Testis (tissue), 2 donors: ENCODE measurements at regions not wholly inside any gene's neighbourhood (a gene's known extent, or its start where the extent isn't known, plus 50 kb on each side); places are given as distances from the start of the nearest gene placed in this dataset.

Experiments
- DNase-seq: peaks from one replicate; pipeline ENCODE4 v3.0.0-alpha.2; 2019
- H3K27ac ChIP-seq, 2 donors: fragments of 200-600 bp; sonication (generic); one replicate each; pipeline ENCODE4 v1.5.1; 2019
- H3K27me3 ChIP-seq: fragments of 200-600 bp; sonication (generic); one replicate; pipeline ENCODE4 v1.5.1; 2019
- H3K36me3 ChIP-seq: fragments of 200-600 bp; sonication (generic); one replicate; pipeline ENCODE4 v1.5.1; 2017; ENCODE audit warnings: low read depth; ENCODE audit errors: missing control alignments
- H3K4me1 ChIP-seq: fragments of 200-600 bp; sonication (generic); one replicate; pipeline ENCODE4 v1.5.1; 2019
- H3K4me3 ChIP-seq, 2 donors: fragments of 200-600 bp; sonication (generic); one replicate each; pipeline ENCODE4 v1.5.1; 2017 to 2019
- H3K9me3 ChIP-seq: fragments of 200-600 bp; sonication (generic); one replicate; pipeline ENCODE4 v1.5.1; 2017
- POLR2A ChIP-seq: fragments of 450-650 bp; IDR thresholded peaks from one replicate; pipeline ENCODE4 v1.6.1; 2017; ENCODE audit warnings: antibody characterized with exemption, mild to moderate bottlenecking, moderate library complexity
- WGBS, 2 donors: methylation state at CpG; one replicate each; pipeline ENCODE4 v1.1.5; 2018; 5-methylcytosine and 5-hydroxymethylcytosine counted together
- intact Hi-C: fragments of 100-400 bp; cut with DNase I; formaldehyde crosslinking; loops from one replicate; pipeline ENCODE4 v1.15.1; 2023; ENCODE audit warnings: low total_unique reads
- TF ChIP-seq, protein P1 (sequence below), 3 experiments: fragments of 450-650 bp in 2 of 3; fragments of 200-600 bp in 1 of 3; sonication (generic) in 1 of 3; IDR thresholded peaks; one replicate each; pipeline ENCODE4 v1.5.1; 2016 to 2019; ENCODE audit warnings: antibody characterized with exemption in 3 of 3, mild to moderate bottlenecking in 2 of 3, moderate library complexity in 1 of 3

DNA sequence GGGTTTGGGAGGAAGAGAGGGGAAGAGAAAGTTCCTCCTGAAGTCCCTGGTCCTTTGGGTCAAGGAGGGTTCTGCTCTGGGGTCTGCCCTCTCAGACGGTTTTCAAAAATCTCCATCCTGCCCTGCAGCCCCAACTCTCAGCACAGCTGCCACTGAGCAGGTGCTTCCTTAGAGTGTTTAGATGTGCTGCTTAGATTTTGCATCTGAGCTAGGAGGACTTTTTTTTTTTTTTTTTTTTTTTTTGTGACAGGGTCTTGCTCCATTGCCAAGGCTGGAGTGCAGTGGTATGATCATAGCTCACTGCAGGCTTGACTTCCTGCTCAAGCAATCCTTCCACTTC lies 324.9 kb upstream of the POU3F1 start:
- intact Hi-C loops = no loop called here
- H3K4me1 ChIP-seq = no peaks in the 10 kb centered on the region
- no peaks in the 10 kb centered on the region for H3K9me3 ChIP-seq
- no peak for DNase-seq
- WGBS, 2 donors = 50 to 65% methylated on average over 1 of the region's 1 CpG
- TF ChIP-seq POLR2A = no peak
- TF ChIP-seq, protein P1, sequence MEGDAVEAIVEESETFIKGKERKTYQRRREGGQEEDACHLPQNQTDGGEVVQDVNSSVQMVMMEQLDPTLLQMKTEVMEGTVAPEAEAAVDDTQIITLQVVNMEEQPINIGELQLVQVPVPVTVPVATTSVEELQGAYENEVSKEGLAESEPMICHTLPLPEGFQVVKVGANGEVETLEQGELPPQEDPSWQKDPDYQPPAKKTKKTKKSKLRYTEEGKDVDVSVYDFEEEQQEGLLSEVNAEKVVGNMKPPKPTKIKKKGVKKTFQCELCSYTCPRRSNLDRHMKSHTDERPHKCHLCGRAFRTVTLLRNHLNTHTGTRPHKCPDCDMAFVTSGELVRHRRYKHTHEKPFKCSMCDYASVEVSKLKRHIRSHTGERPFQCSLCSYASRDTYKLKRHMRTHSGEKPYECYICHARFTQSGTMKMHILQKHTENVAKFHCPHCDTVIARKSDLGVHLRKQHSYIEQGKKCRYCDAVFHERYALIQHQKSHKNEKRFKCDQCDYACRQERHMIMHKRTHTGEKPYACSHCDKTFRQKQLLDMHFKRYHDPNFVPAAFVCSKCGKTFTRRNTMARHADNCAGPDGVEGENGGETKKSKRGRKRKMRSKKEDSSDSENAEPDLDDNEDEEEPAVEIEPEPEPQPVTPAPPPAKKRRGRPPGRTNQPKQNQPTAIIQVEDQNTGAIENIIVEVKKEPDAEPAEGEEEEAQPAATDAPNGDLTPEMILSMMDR (IDR thresholded peaks at IDR 0.05) = no peak
- H3K36me3 ChIP-seq = no peaks in the 10 kb centered on the region
- no peak overlapping the region for H3K27ac ChIP-seq
- H3K4me3 ChIP-seq = no peak overlapping the region
- H3K27me3 ChIP-seq = no peaks in the 10 kb centered on the region

DNA sequence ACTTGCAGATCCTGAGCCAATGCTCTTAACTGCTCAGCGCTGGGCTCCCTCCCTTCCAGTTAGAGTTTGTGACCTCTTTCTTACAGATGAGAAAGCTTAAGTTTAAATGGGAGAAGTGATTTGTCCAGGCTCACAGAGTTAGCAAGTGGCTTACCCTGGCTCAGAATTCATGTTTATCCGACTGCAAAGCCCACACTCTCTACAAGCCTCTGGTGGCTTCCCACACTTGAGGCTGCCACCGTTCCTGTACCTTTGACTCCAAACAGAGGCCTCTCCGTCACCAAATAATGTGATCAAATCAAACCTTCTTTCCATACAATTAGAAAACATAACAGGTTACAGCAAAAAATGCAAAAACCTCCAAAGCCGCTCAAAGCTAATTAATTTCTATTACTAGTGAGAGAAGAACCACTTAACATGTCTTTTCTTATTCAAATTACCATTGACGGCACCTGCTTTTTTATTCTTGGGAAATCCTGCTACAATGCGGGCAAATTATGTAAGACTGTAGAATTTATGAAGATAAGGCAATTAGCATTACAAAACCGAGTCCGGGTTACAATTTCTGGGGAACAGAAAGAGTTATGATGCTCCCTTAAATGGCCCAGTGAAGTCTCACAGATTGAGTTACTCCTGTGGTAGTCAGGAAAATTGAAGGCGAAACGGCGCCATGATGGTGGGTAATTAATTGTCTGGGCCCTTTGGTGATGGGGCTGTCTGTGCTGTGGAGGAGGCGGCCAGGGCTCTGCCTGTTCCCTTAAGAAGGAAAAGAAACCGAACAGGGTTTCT lies 324.3 kb upstream of the POU3F1 start:
- H3K9me3 ChIP-seq = no peaks in the 10 kb centered on the region
- intact Hi-C loops = no loop called here
- H3K27me3 ChIP-seq = no peaks in the 10 kb centered on the region
- no peak for TF ChIP-seq POLR2A
- TF ChIP-seq, protein P1 (IDR thresholded peaks at IDR 0.05) = no peak
- no peak overlapping the region for H3K4me3 ChIP-seq
- 50 to 51% methylated on average over 14 of the region's 14 CpGs for WGBS, 2 donors
- H3K4me1 ChIP-seq = no peaks in the 10 kb centered on the region
- no peak for DNase-seq
- no peak overlapping the region for H3K27ac ChIP-seq
- H3K36me3 ChIP-seq = no peaks in the 10 kb centered on the region

DNA sequence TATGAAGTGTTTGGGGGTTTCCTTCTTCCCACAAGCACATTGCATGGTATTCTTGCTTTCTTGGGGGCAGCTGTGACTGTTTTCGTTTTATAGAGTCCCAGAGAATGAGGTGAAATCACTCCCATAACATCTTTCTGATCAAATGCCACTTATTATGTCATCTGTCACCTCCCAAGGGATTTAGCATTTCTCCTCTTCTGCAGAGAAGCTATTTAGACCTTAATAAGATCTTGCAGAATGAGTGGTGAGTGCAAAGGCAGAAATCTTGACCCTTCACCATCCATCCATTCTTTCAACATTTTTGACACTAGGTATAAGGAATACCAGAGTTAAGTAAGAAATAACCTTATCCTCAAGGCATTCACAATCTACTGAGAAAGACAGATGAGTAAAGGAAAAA lies 318.6 kb upstream of the POU3F1 start:
- no peaks in the 10 kb centered on the region for H3K27me3 ChIP-seq
- no peaks in the 10 kb centered on the region for H3K36me3 ChIP-seq
- TF ChIP-seq POLR2A = no peak
- TF ChIP-seq, protein P1 (IDR thresholded peaks at IDR 0.05) = no peak
- H3K27ac ChIP-seq = no peak overlapping the region
- intact Hi-C loops = no loop called here
- no peak for DNase-seq
- WGBS, 2 donors = 55 to 88% methylated on average over 1 of the region's 1 CpG
- H3K4me1 ChIP-seq = no peaks in the 10 kb centered on the region
- no peak overlapping the region for H3K4me3 ChIP-seq
- no peaks in the 10 kb centered on the region for H3K9me3 ChIP-seq

DNA sequence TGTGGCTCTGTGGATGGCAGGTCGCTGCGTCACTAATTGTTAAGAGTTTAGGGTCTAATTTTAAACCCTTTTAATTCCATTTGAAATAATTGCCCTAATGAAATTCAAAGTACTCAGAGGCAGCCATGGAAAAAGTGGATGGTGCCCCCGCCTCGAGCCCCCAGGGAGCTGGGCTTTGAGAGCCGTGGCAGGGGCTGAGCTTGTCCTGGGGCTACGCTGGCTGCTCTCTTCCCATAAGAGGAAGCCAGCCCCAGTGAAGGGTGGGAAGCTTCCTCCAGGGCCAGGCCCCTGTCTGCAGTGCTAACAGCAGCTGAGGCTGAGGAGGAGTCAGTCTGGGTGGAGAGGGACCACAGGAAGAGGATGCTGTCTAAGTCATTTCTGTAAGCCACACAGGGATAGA lies 315.0 kb upstream of the POU3F1 start:
- Histone ChIP-seq H3K27ac (no peak overlapping the region), H3K36me3 (no peaks in the 10 kb centered on the region), H3K4me1 (no peaks in the 10 kb centered on the region), H3K4me3 (no peak overlapping the region), H3K9me3 (no peaks in the 10 kb centered on the region), H3K27me3 (no peaks in the 10 kb centered on the region)
- intact Hi-C loops = no loop called here
- 82 to 97% methylated on average over 6 of the region's 6 CpGs for WGBS, 2 donors
- TF ChIP-seq POLR2A = no peak
- TF ChIP-seq, protein P1 (IDR thresholded peaks at IDR 0.05) = no peak
- no peak for DNase-seq

DNA sequence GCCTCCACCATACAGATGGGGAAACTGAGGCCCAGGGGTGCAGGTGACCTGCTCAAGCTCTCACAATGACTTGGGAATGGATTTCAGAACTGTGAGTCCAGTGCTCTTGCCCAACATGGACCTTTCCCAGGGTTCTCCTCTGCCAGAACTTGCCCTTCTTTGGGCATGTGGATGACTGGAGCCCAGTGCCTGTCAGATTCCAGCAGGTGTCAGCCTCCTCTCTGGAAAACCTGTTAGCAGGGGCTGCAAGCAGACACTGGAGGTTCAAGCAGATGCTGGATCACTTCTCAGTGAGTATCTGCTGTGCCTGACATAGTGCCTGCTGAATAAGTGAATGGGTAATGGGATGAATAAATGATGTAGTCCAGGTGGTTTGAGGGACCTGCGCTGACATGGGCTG lies 314.2 kb upstream of the POU3F1 start:
- no peaks in the 10 kb centered on the region for H3K9me3 ChIP-seq
- WGBS, 2 donors = 85 to 86% methylated on average over 1 of the region's 1 CpG
- intact Hi-C loops = no loop called here
- H3K36me3 ChIP-seq = no peaks in the 10 kb centered on the region
- H3K4me1 ChIP-seq = no peaks in the 10 kb centered on the region
- no peak overlapping the region for H3K27ac ChIP-seq
- no peaks in the 10 kb centered on the region for H3K27me3 ChIP-seq
- no peak for DNase-seq
- no peak overlapping the region for H3K4me3 ChIP-seq
- TF ChIP-seq, protein P1 (IDR thresholded peaks at IDR 0.05) = no peak
- no peak for TF ChIP-seq POLR2A
